Astrocyte of the spinal cord (primary cell): ENCODE measurements at regions not wholly inside any gene's neighbourhood (a gene's known extent, or its start where the extent isn't known, plus 50 kb on each side); places are given as distances from the start of the nearest gene placed in this dataset.
A peak's percentile ranks its signal among the peaks of the same experiment; 100 is the strongest.
"Not testable (repeated sequence)": the region's sequence is repeated elsewhere in the genome, so short reads cannot be mapped to it uniquely, and the experiment has no call there.

Source experiments
- DNase-seq: peaks from one replicate; pipeline ENCODE4 v3.0.0; 2011; ENCODE audit warnings: low read depth, low spot score
- H3K4me3 ChIP-seq: 2 replicates; pipeline ENCODE4 v1.5.1; 2011; ENCODE audit warnings: low read depth, mild to moderate bottlenecking, low read length, moderate library complexity
- in situ Hi-C: cut with HindIII; loops from 2 replicates; pipeline ENCODE4 v1.10.0; 2017; ENCODE audit warnings: low sequenced_read_pairs
- TF ChIP-seq, protein P1 (sequence below): IDR thresholded peaks from 2 replicates; pipeline ENCODE4 v1.5.1; 2012; ENCODE audit warnings: low read depth, mild to moderate bottlenecking, low read length, inconsistent platforms

DNA sequence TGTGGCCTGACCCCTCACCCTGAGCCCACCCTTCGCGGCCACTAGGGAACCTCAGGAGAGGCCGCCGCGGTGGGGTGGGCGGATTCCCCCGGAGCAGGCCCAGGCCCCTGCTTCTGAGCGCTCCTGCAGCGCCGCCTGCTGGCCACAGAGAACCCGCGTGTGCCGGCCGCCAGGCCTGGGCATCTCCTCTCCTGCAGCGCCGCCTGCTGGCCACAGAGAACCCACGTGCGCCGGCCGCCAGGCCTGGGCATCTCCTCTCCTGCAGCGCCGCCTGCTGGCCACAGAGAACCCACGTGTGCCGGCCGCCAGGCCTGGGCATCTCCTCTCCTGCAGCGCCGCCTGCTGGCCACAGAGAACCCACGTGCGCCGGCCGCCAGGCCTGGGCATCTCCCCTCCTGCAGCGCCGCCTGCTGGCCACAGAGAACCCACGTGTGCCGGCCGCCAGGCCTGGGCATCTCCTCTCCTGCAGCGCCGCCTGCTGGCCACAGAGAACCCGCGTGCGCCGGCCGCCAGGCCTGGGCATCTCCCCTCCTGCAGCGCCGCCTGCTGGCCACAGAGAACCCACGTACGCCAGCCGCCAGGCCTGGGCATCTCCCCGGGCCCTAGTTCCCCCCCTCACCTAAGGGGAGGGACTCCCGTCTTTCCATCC is 126.1 kb downstream of the METRNL start:
- in situ Hi-C loops, H3K4me3 ChIP-seq, DNase-seq: not testable (repeated sequence)
- TF ChIP-seq, protein P1, sequence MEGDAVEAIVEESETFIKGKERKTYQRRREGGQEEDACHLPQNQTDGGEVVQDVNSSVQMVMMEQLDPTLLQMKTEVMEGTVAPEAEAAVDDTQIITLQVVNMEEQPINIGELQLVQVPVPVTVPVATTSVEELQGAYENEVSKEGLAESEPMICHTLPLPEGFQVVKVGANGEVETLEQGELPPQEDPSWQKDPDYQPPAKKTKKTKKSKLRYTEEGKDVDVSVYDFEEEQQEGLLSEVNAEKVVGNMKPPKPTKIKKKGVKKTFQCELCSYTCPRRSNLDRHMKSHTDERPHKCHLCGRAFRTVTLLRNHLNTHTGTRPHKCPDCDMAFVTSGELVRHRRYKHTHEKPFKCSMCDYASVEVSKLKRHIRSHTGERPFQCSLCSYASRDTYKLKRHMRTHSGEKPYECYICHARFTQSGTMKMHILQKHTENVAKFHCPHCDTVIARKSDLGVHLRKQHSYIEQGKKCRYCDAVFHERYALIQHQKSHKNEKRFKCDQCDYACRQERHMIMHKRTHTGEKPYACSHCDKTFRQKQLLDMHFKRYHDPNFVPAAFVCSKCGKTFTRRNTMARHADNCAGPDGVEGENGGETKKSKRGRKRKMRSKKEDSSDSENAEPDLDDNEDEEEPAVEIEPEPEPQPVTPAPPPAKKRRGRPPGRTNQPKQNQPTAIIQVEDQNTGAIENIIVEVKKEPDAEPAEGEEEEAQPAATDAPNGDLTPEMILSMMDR: peak; percentile 35

DNA sequence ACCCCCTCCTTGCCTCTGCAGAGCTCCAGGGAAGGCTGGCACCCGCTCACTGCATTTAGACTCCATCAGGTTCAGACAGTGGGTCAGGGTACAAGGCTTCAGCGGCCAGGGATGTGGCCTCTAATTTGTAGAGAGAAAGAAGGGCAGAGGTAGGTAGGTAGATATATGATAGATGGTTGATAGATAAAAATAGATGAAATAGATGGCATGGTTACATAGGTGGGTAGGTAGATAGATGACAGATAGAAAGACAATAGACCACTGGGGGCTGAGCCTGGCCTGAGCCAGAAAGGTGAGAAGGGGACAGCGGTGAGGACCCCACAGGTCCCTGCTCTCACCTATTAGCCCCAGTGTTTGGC is 126.6 kb downstream of the METRNL start:
- in situ Hi-C loops, H3K4me3 ChIP-seq, DNase-seq: not testable (repeated sequence)

DNA sequence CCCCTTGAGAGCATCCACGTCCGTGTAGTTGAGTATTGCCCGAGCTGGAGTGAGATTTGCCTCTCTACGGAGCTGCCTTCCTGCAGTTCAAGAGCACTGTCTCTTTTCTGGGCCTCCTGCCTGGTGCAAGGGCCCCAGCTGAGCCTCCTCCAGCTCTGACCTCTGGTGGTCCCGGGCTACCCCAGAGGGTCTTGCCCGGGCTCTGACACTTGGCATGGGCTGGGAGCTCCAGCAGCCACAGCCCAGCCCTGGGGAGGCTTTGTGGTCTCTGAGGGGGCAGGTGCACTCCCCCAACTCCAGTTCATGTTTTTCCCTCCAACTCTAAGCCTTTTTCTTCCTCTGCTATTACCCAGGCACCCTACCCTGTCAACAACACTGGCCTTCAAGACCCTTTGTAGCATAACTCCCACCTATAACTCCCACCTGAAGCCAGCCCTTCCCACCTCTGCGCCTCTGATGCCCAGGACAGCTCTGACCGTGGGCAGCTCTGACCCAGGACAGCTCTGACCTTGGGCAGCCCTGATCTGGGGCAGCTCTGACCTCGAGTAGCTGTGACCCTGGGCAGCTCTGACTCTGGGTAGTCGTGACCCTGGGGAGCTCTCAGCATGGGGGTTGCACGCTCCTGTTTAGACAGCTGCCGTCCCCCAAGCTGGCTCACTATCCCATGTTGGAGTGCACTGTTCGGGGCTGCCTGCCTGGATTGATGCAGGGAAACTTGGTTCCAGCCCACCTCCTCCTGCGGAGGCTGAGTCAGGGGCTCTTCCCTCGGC is 127.6 kb downstream of the METRNL start:
- DNase-seq, in situ Hi-C loops, H3K4me3 ChIP-seq: not testable (repeated sequence)

DNA sequence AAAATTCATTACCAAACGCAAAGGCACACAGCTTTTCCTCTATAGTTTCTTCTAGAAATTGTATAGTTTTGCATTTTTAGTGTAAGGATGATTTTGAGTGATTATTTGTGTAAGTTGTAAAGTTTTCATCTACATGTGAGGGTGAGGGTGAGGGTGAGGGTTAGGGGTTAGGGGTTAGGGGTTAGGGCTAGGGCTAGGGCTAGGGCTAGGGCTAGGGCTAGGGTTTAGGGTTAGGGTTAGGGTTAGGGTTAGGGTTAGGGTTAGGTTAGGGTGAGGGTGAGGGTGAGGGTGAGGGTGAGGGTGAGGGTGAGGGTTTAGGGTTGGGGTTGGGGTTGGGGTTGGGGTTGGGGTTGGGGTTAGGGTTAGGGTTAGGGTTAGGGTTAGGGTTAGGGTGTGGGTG is 167.6 kb downstream of the METRNL start:
- peak; percentile 7 for DNase-seq
- in situ Hi-C loops, H3K4me3 ChIP-seq: not testable (repeated sequence)
